SK-N-MC (cell line): ENCODE measurements at regions not wholly inside any gene's neighbourhood (a gene's known extent, or its start where the extent isn't known, plus 50 kb on each side); places are given as distances from the start of the nearest gene placed in this dataset.

Experiments
- EZH2 ChIP-seq: fragments of 200-600 bp; sonication (generic); IDR thresholded peaks from one replicate; pipeline ENCODE4 v1.6.1; 2017; ENCODE audit warnings: antibody characterized with exemption
- FOXP2 ChIP-seq: optimal IDR thresholded peaks from 2 replicates; pipeline ENCODE3; 2011; ENCODE audit warnings: mild to moderate bottlenecking, moderate library complexity; ENCODE audit not compliant: insufficient read depth; ENCODE audit errors: extremely low read length, control extremely low read depth
- POLR2AphosphoS5 ChIP-seq: IDR thresholded peaks from 2 replicates; pipeline ENCODE4 v1.6.1; 2012; ENCODE audit warnings: mild to moderate bottlenecking, low read depth, low read length, borderline replicate concordance

- no peak for TF ChIP-seq POLR2AphosphoS5
- TF ChIP-seq EZH2, result no peak
- TF ChIP-seq FOXP2, result peak; percentile 75
Measured at GRCh38 chr10:105864854-105865253, 1223.8 kb downstream of the SORCS3 start.
